Renal cortical epithelial cell (primary cell): ENCODE measurements at regions not wholly inside any gene's neighbourhood (a gene's known extent, or its start where the extent isn't known, plus 50 kb on each side); places are given as distances from the start of the nearest gene placed in this dataset.

Source experiments
- DNase-seq: peaks from one replicate; pipeline ENCODE4 v3.0.0-alpha.2; 2011; ENCODE audit warnings: low read depth

DNA sequence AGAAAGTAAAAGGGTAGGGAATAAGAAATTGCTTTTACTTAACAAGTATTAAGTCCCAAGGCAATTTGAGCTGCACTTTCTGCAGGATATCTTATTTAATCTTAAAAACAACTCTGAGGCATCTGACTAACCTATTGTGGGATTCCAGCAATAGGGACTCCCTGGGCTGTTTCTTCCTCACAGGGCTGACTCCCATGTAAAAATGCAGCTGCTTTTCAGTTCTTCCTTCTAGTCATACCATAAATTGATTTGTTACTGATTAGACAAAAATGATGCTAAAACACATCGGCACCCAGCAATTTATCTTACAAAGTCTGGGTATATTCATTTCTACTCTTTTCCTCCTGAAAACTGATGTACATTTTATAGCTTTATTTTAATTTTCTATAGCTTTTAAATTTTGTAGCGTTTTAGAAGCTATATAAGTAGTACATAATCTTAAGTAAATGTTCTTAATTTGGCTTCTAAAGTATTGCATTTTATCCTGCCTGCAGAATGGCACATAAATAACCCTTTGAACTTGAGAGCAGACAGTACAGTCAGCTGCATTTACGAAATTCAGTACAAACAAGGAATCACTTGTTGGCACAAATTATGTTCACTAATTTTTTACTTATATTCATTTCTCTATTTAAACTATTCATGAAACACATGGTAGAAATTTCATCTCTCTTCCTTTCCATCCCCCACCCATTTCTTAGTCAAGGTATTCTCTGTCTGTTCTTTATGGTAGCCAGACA, 102.4 kb upstream of the FRY start:
- DNase-seq = no peak

GRCh38 chr13:31930490-31930889, 101.1 kb upstream of the FRY start:
- no peak for DNase-seq

- peak; percentile 52 for DNase-seq
These were observed 100.6 kb upstream of the FRY start for GRCh38 chr13:31930901-31931522.

GRCh38 chr13:31937436-31937835, 94.1 kb upstream of the FRY start:
- no peak for DNase-seq

GRCh38 chr13:31940076-31940475, 91.5 kb upstream of the FRY start:
- no peak for DNase-seq

DNA sequence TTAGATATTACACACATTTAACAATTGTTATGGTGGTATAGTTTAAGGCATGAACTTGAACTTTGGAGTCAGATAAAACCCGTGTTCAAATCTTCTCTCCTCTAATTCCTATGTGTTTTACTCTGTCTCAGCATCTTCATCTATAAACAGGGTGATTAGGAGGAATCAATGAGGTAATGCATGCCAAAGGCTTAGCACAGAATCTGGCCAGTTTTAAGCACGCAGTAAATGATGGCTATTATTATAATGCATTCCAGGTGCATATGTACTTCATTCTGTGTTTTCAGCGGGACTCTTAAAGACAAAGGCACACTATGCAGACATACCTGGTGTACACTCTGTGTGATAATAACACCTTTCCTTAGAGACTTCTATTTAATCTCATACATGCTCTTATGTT, 88.0 kb upstream of the FRY start:
- DNase-seq = no peak

GRCh38 chr13:31944262-31945160, 87.1 kb upstream of the FRY start:
- DNase-seq = no peak

DNA sequence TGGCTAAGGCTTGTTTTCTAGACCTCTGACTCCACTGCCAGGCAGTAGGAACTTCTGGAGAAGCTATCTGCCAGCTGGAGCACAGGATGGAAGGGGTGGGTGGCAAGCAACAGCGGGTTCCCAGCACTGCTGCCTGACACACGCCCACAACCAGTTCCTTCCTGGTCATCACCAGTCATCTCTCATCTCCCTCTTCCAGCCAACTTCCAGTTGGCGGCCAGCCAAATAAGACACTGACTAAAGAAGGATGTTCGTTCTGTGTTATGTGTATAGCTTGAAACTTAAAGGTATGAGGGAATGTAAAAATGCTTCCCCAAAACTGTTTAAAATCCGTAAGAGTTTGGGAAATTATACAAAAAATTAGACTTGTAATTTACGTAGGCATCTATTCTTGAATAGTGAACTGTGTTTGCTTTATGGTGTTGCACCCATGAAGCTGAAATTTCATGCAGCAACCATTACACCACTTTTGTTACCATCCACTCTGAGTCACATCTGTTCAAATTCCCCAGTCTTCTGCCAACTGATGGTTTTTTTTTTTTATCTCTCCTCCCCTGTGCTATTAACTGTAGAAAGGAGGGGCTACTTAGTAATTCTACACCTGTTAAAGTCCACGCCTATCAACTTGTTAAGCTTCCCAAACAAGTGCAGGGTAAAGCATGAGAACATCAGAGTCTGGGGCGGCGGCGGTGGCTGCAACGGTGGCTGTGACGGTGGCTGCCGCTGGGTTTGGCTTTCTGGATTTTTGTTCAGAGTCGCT, 86.2 kb upstream of the FRY start:
- DNase-seq = peak; percentile 97

DNA sequence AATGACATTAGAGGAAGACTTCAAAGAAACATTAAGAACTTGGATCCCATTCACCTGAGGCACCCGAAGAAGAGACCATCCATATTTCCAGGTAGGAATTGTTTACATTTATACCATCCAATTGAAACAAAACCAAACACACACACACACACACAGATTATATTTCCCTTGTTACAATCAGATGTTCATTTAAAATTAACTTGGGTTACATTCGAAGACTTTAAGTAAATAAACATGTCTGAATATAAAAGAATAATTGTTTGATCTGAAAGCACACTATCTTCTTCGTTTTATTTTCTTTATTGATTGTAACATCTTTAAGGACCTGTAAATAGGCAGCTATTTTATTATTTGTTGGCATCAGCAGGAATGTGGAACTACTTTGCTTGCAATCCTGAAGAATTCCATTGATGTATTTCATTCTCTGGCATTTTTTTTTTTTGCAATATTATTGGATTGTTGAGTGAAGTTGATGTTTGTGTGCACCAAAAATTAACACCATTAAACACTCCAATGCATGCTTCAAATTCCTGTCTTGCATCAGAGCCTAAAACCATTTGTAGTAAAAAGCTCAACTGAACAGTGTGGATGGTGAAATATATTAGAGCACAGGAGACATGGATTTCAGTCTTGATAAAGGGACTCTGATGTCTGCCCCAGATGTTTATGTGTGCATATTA, 85.3 kb upstream of the FRY start:
- DNase-seq = peak; percentile 87

GRCh38 chr13:31947105-31947504, 84.5 kb upstream of the FRY start:
- peak; percentile 26 for DNase-seq

DNA sequence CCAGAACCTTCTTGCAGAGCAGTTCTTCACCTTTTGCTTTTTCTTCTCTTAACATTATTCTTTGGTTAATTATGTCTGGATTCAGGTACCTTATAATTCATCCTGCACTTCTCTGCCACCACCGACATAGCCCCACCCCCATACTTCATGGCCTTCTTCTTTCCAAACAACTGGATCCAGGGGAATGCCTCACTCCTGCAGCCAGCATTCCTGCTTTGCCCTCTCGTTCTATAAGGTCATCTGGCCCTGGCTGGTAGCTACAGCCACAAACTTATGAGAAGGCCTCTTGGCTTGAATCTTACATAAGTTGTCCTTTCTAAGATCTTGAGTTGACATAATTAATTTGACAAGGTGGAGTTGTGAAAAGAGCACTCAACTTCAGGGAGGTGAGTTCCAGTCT, 84.1 kb upstream of the FRY start:
- DNase-seq = peak; percentile 66

DNA sequence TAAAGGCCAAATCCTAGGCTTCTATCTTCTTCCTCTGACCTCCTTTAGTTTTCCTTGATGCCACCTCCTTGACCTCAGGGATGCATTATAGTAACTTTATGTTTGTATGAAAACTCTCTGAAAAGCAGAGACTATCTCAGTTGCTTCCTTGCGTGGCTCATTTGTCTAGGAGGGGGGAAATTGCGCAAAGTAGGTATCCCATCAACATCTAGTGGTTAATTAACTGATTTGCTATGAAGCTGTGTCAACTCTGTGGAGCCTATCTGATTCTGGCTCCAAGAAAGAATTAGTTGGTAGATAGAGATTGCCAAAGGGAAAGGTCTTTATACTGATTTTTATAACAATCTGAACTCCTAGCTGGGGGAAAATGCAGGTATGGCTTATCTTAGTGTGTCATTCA, 82.1 kb upstream of the FRY start:
- no peak for DNase-seq

DNA sequence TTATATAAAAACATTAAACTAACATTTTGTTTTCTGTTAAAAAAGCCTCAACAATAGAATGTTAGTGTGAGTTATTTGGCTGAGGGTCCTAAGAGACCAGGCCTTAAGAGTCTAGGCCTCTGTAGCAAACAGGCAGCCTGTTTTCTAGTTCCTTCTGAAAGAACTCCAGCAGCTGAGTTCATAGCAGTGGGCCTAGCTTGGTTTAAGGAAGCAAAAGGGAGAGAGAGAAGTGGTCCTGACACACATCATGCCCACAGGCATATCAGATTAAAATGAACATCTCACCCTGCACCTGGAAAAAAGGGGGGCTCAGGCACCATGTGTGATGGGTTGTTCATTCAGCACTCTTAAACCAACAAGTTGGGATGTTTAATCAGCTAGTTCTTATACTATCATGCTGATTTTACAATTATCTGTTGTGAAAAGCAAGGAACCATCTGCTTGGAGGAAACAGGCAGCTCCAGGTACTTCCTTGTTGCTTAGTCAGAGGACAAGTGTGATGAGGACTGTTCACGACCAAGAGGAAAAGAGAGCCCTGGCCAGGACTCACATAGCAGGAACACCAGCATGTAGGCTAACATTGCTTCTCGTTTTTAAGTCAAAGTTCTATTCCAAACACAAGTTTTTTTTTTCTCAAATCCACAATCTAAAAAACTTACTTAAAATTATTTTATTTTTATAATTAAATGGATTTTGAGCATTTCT, 81.3 kb upstream of the FRY start:
- DNase-seq = peak; percentile 4

- DNase-seq = peak; percentile 34
These were observed 80.3 kb upstream of the FRY start for GRCh38 chr13:31951215-31951678.

DNA sequence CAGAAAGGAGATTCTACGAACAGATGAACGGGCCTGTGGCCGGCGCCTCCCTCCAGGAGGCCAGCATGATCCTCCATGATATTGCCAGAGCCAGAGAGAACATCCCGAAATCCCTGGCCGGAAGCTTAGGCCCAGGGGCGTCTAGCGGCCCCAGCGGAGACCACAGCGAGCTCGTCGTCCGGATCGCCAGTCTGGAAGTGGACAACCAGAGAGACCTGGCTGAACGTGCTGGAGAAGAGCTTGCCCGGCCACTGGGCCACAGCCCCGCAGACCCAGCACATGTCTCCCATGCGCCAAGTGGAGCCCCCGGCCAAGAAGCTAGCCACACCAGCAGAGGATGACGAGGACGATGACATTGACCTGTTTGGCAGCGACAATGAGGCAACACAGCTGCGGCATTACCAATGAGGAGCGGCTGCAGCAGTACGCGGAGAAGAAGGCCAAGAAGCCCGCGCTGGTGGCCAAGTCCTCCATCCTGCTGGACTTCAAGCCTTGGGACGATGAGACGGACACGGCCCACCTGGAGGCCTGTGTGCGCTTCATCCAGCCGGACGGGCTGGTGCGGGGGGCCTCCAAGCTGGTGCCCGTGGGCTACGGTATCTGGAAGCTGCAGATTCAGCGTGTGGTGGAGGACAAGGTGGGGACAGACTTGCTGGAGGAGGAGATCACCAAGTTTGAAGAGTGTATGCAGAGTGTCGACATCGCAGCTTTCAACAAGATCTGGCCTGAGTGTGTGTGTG, 78.8 kb upstream of the FRY start:
- no peak for DNase-seq

GRCh38 chr13:31955101-31955500, 76.5 kb upstream of the FRY start:
- no peak for DNase-seq

DNA sequence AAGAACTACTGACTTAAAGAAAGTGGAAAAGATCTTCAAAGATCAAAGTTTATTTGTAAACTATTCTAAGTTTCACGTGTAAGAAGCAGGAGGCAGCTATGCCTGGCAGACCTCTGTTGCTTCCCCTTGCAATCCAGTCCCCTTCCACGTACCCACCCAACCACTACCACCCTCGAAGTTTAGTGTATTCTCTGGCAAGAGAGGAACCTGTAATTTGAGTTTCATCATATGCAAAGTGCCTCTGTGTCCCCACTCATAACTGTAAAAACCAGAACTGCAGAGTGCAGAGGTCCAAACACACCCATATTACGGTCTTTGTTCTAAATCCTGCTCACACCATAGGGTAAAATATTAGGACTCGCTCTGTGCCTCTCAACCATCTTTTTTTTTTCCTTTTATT, 75.8 kb upstream of the FRY start:
- DNase-seq = no peak

GRCh38 chr13:31956980-31957644, 74.5 kb upstream of the FRY start:
- DNase-seq = no peak

- no peak for DNase-seq
These were observed 73.8 kb upstream of the FRY start for GRCh38 chr13:31957772-31958171.
